ENCODE measurements at regions not wholly inside any gene's neighbourhood (a gene's known extent, or its start where the extent isn't known, plus 50 kb on each side); places are given as distances from the start of the nearest gene placed in this dataset.

GRCh38 chr10:85420501-85421191, 945.9 kb downstream of the GRID1 start:
- Histone ChIP-seq H2AFZ (replicated peaks; ENCODE audit: low read length, poor library complexity) (no peak overlapping the region), H3K27me3 (ENCODE audit: control insufficient read depth, insufficient read depth, low read length) (no peaks in the 10 kb centered on the region), H4K8ac (ENCODE audit: low read depth in 2 of 2, low read length in 2 of 2) (no peak overlapping the region), H3K4me3 (ENCODE audit: insufficient read depth, low read depth, low read length) (no peak overlapping the region), H3K9ac (ENCODE audit: low read depth, low read length) (no peak overlapping the region), H2AK5ac (ENCODE audit: low read depth, low read length) (no peak overlapping the region), H3K4me2 (ENCODE audit: low read depth, low read length) (no peak overlapping the region), H4K91ac (ENCODE audit: insufficient read depth, low read depth, low read length) (no peak overlapping the region), H2AK9ac (replicated peaks; ENCODE audit: low read depth, low read length, poor library complexity) (no peak overlapping the region), H2BK120ac (ENCODE audit: low read depth, low read length) (no peak overlapping the region), H3K4ac (ENCODE audit: low read depth, low read length) (no peak overlapping the region), H4K20me1 (ENCODE audit: insufficient read depth, low read length) (no peaks in the 10 kb centered on the region), H3K23ac (ENCODE audit: low read depth, low read length) (no peak overlapping the region), H3K36me3 (ENCODE audit: control insufficient read depth, insufficient read depth, low read length) (no peaks in the 10 kb centered on the region), H3K27ac (ENCODE audit: insufficient read depth, low read length) (no peak overlapping the region), H3K14ac (replicated peaks; ENCODE audit: low read depth, low read length) (no peak overlapping the region), H3K79me1 (ENCODE audit: low read depth in 1 of 2, low read length in 2 of 2) (no peaks in the 10 kb centered on the region), H2BK5ac (ENCODE audit: low read depth, low read length, poor library complexity, severe bottlenecking) (no peak overlapping the region), H4K5ac (ENCODE audit: low read depth, low read length) (no peak overlapping the region), H2BK15ac (ENCODE audit: low read depth, low read length) (no peak overlapping the region), H3K18ac (ENCODE audit: low read depth, low read length) (no peak overlapping the region), H3K9me1 (ENCODE audit: insufficient read depth, low read length) (no peaks in the 10 kb centered on the region), H3K4me1 (ENCODE audit: control insufficient read depth, insufficient read depth, low read length) (no peaks in the 10 kb centered on the region), H3K56ac (ENCODE audit: extremely low read depth, insufficient read depth, low read length) (no peak overlapping the region), H2BK20ac (ENCODE audit: low read depth, low read length) (no peak overlapping the region), H3K9me3 (ENCODE audit: control insufficient read depth, insufficient read depth, low read length) (peaks cover 13% of the 10 kb centered on the region)
- dilution Hi-C loops (cut with HindIII; ENCODE audit: low sequenced_read_pairs, unreplicated experiment) = no loop called here
- WGBS, 2 experiments (ENCODE audit: extremely low coverage in 2 of 2, insufficient read length in 1 of 2) = 23% methylated on average over 4 of the region's 8 CpGs; no CpG with 5 or more reads in 1 of the 2 experiments
- in situ Hi-C loops (cut with MboI; ENCODE audit: low sequenced_read_pairs) = no loop called here
- ChIA-PET CTCF (no interaction called here), POLR2A (ENCODE audit: unreplicated experiment) (no interaction called here)
- no peak for TF ChIP-seq MXI1 (IDR thresholded peaks at IDR 0.05; ENCODE audit: borderline replicate concordance, low read depth, low read length)
- no peak for TF ChIP-seq CHD1 (IDR thresholded peaks at IDR 0.05; ENCODE audit: low read depth, low read length)
- TF ChIP-seq POLR2A (IDR thresholded peaks at IDR 0.05; ENCODE audit: low read depth, low read length) = no peak
- no peak for TF ChIP-seq SMC3 (IDR thresholded peaks at IDR 0.05; ENCODE audit: low read depth, low read length)
- no peak for TF ChIP-seq CEBPB (IDR thresholded peaks at IDR 0.05; ENCODE audit: low read depth, low read length)
- TF ChIP-seq NFE2L2 (IDR thresholded peaks at IDR 0.05; ENCODE audit: low read depth, low read length) = no peak
- TF ChIP-seq CTCF (conservative IDR thresholded peaks at IDR 0.05; ENCODE audit: low read depth, low read length) = no peak
- no peak for TF ChIP-seq ELK1 (IDR thresholded peaks at IDR 0.05; ENCODE audit: borderline replicate concordance, low read depth, low read length)
- no peak for TF ChIP-seq USF2 (IDR thresholded peaks at IDR 0.05; ENCODE audit: low read depth, low read length)
- no peak for TF ChIP-seq RAD21 (IDR thresholded peaks at IDR 0.05; ENCODE audit: low read length)
- TF ChIP-seq MAZ (IDR thresholded peaks at IDR 0.05; ENCODE audit: borderline replicate concordance, low read depth, low read length) = no peak
- intact Hi-C loops (cut with micrococcal nuclease) = no loop called here
- DNase-seq (no peak), ATAC-seq (ENCODE audit: low read depth) (no peak)
- BruUV-seq (replicated peaks) = no TSS peak
